ENCODE measurements at regions not wholly inside any gene's neighbourhood (a gene's known extent, or its start where the extent isn't known, plus 50 kb on each side); places are given as distances from the start of the nearest gene placed in this dataset.

DNA sequence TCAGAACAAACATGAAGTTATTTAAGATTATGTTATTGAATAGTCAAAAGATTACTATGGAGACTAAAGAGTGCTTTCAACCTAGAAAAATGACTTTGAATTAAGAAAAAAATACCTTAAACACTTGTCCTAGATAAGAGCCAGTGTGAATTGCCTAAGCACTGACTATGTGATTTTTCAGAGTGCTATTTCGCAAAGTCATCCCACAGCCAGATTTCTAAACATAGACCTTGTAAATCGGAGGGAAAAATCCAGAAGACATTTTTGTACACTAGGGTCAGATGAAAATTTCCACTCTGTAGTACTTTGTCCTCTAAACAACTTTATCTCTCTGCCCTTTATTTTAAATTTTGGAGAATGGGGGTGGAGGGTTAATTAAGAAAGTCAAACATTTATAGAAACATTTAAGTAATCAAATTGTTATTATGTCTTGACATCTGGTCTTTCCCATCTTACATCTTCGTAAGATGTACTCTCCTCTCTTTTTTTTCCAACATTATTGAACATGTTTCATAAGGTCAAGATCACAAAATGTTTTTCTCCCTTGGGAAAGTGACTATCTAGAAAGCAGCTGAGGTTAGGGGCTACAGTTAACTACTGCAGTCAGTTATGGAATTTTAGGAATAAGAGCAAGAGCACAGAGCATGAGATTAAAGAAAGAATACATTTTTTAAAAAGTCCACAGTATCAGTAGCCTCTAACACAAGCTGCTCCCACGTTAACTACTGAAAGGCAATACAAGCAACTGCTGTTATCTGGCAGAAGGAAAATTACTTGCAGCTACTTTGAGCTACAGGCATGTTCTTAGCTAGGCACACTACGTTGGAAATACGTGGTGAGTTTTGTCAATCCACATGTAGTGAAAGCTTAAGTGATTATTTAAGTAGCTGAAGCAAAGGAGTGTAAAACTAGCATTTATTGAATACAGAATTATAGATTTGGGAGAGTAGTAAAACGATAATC, 648.5 kb downstream of the HTR1B start:
- TF ChIP-seq, protein P1, sequence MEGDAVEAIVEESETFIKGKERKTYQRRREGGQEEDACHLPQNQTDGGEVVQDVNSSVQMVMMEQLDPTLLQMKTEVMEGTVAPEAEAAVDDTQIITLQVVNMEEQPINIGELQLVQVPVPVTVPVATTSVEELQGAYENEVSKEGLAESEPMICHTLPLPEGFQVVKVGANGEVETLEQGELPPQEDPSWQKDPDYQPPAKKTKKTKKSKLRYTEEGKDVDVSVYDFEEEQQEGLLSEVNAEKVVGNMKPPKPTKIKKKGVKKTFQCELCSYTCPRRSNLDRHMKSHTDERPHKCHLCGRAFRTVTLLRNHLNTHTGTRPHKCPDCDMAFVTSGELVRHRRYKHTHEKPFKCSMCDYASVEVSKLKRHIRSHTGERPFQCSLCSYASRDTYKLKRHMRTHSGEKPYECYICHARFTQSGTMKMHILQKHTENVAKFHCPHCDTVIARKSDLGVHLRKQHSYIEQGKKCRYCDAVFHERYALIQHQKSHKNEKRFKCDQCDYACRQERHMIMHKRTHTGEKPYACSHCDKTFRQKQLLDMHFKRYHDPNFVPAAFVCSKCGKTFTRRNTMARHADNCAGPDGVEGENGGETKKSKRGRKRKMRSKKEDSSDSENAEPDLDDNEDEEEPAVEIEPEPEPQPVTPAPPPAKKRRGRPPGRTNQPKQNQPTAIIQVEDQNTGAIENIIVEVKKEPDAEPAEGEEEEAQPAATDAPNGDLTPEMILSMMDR (IDR thresholded peaks at IDR 0.05 in 4 of 5, conservative IDR thresholded peaks at IDR 0.05 in 1 of 5) = no peak
- no peak for TF ChIP-seq POLR2A (IDR thresholded peaks at IDR 0.05)

All from gastrocnemius medialis (tissue), 4 donors.